ENCODE measurements at regions not wholly inside any gene's neighbourhood (a gene's known extent, or its start where the extent isn't known, plus 50 kb on each side); places are given as distances from the start of the nearest gene placed in this dataset.

- TF ChIP-seq, protein P1, sequence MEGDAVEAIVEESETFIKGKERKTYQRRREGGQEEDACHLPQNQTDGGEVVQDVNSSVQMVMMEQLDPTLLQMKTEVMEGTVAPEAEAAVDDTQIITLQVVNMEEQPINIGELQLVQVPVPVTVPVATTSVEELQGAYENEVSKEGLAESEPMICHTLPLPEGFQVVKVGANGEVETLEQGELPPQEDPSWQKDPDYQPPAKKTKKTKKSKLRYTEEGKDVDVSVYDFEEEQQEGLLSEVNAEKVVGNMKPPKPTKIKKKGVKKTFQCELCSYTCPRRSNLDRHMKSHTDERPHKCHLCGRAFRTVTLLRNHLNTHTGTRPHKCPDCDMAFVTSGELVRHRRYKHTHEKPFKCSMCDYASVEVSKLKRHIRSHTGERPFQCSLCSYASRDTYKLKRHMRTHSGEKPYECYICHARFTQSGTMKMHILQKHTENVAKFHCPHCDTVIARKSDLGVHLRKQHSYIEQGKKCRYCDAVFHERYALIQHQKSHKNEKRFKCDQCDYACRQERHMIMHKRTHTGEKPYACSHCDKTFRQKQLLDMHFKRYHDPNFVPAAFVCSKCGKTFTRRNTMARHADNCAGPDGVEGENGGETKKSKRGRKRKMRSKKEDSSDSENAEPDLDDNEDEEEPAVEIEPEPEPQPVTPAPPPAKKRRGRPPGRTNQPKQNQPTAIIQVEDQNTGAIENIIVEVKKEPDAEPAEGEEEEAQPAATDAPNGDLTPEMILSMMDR (conservative IDR thresholded peaks at IDR 0.05; ENCODE audit: low read depth, low read length): no peak
- Histone ChIP-seq H4K20me1 (ENCODE audit: insufficient read depth) (no peaks in the 10 kb centered on the region), H3K4me2 (no peak overlapping the region), H3K79me2 (ENCODE audit: insufficient read depth, low read depth) (no peaks in the 10 kb centered on the region), H3K4me3 (IDR thresholded peaks at IDR 0.05; ENCODE audit: insufficient read depth, low read depth, low read length) (no peak overlapping the region), H2AFZ (ENCODE audit: low read depth) (no peak overlapping the region), H3K4me1 (ENCODE audit: low read depth, poor library complexity, severe bottlenecking) (no peaks in the 10 kb centered on the region), H3K27ac (no peak overlapping the region), H3K27me3 (ENCODE audit: insufficient read depth, low read depth) (no peaks in the 10 kb centered on the region), H3K36me3 (ENCODE audit: insufficient read depth) (no peaks in the 10 kb centered on the region), H3K9ac (no peak overlapping the region)
Measured at GRCh38 chr2:128368437-128369107, 49.9 kb upstream of the HS6ST1 start.

DNA sequence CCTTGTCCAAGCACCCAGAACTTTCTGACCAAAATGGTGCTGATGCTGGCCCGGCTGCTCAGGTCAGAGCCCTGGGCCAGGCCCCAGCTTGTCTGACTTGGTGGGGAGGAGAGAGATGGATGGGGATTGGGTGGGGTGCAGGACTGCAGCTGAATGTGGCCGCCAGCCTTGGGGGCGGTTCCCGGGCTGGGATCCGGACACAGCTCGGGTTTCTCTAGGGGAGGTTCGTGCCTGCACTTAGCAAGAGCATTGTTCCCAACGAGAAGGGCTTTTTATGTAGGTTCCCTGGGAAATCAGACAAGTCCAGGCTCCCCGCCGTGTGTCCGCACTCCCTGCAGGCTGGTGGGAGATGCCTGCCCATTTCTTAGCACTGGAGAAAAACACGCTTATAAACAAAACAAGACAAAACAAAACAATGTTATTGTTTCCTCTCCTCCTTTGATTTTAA is 50.5 kb upstream of the HS6ST1 start:
- Histone ChIP-seq H2AFZ (ENCODE audit: low read depth) (no peak overlapping the region), H3K4me2 (no peak overlapping the region), H3K27me3 (ENCODE audit: insufficient read depth, low read depth) (no peaks in the 10 kb centered on the region), H3K4me3 (IDR thresholded peaks at IDR 0.05; ENCODE audit: insufficient read depth, low read depth, low read length) (no peak overlapping the region), H3K4me1 (ENCODE audit: low read depth, poor library complexity, severe bottlenecking) (no peaks in the 10 kb centered on the region), H4K20me1 (ENCODE audit: insufficient read depth) (no peaks in the 10 kb centered on the region), H3K9ac (no peak overlapping the region), H3K36me3 (ENCODE audit: insufficient read depth) (no peaks in the 10 kb centered on the region), H3K79me2 (ENCODE audit: insufficient read depth, low read depth) (no peaks in the 10 kb centered on the region), H3K27ac (no peak overlapping the region)
- TF ChIP-seq, protein P1 (conservative IDR thresholded peaks at IDR 0.05; ENCODE audit: low read depth, low read length): no peak

- H3K36me3 ChIP-seq (ENCODE audit: insufficient read depth): no peaks in the 10 kb centered on the region
- H3K27me3 ChIP-seq (ENCODE audit: insufficient read depth, low read depth): no peaks in the 10 kb centered on the region
- no peak overlapping the region for H3K9ac ChIP-seq
- H3K4me1 ChIP-seq (ENCODE audit: low read depth, poor library complexity, severe bottlenecking): no peaks in the 10 kb centered on the region
- H3K27ac ChIP-seq: no peak overlapping the region
- no peaks in the 10 kb centered on the region for H4K20me1 ChIP-seq (ENCODE audit: insufficient read depth)
- H3K4me3 ChIP-seq (IDR thresholded peaks at IDR 0.05; ENCODE audit: insufficient read depth, low read depth, low read length): no peak overlapping the region
- TF ChIP-seq, protein P1 (conservative IDR thresholded peaks at IDR 0.05; ENCODE audit: low read depth, low read length): no peak
- no peak overlapping the region for H2AFZ ChIP-seq (ENCODE audit: low read depth)
- no peak overlapping the region for H3K4me2 ChIP-seq
- H3K79me2 ChIP-seq (ENCODE audit: insufficient read depth, low read depth): no peaks in the 10 kb centered on the region
Measured at GRCh38 chr2:128369602-128370467, 51.2 kb upstream of the HS6ST1 start.

DNA sequence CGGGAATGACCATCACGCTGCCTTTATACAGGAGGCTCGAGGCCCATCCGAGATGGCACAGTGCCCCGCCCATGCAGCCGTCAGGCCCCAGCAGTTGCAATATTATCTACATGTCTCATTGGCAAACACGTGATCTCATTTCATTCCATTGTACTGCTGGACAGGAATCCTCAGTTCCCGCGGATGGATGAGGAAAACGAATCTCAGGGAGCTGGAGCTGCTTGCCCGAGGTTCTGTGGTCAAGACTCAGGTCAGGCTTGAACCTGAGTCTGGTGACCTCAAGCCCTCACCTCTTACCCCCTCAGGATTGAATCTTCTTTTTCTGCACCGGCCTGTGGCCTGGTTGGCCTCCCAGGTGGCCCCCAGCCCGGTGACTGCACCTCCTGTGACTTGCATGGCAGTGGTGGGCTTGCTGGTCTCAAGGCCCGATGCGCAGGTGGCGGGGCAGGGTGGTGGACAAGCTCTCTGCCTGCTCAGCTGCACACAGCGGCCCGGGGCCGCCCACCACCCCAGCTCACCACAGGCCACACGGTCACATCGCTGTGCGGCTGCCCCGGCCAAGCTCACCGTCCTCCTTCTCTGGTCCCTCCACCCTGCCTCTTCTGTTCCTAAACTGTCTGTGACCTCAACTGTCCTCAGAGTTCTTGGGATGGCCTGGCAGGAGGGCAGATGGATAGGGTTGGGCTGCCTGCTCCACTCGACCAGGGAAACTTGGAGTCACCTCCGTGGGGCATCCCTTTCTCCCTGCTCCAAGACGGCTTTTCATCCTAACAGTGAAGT is 52.0 kb upstream of the HS6ST1 start:
- no peak overlapping the region for H3K4me3 ChIP-seq (IDR thresholded peaks at IDR 0.05; ENCODE audit: insufficient read depth, low read depth, low read length)
- no peak overlapping the region for H3K27ac ChIP-seq
- TF ChIP-seq, protein P1 (conservative IDR thresholded peaks at IDR 0.05; ENCODE audit: low read depth, low read length): no peak
- no peak overlapping the region for H3K4me2 ChIP-seq
- no peaks in the 10 kb centered on the region for H3K36me3 ChIP-seq (ENCODE audit: insufficient read depth)
- no peaks in the 10 kb centered on the region for H4K20me1 ChIP-seq (ENCODE audit: insufficient read depth)
- H2AFZ ChIP-seq (ENCODE audit: low read depth): no peak overlapping the region
- no peaks in the 10 kb centered on the region for H3K4me1 ChIP-seq (ENCODE audit: low read depth, poor library complexity, severe bottlenecking)
- H3K27me3 ChIP-seq (ENCODE audit: insufficient read depth, low read depth): no peaks in the 10 kb centered on the region
- no peak overlapping the region for H3K9ac ChIP-seq
- no peaks in the 10 kb centered on the region for H3K79me2 ChIP-seq (ENCODE audit: insufficient read depth, low read depth)

Data from KMS-11 (cell line).